ENCODE measurements at regions not wholly inside any gene's neighbourhood (a gene's known extent, or its start where the extent isn't known, plus 50 kb on each side); places are given as distances from the start of the nearest gene placed in this dataset.

- no peak for TF ChIP-seq ATF2 (IDR thresholded peaks at IDR 0.05; ENCODE audit: low read length)
- TF ChIP-seq SP4 (IDR thresholded peaks at IDR 0.05; ENCODE audit: low read length) = no peak
- TF ChIP-seq POLR2A (IDR thresholded peaks at IDR 0.05; ENCODE audit: control extremely low read depth in 1 of 2, low read depth in 2 of 2, low read length in 2 of 2) = no peak
- TF ChIP-seq CHD7 (IDR thresholded peaks at IDR 0.05; ENCODE audit: insufficient replicate concordance, low read length) = no peak
- no peak for TF ChIP-seq NANOG (IDR thresholded peaks at IDR 0.05; ENCODE audit: insufficient read depth, low read depth, low read length, poor library complexity, severe bottlenecking)
Measured at GRCh38 chr1:218664385-218665170, 319.4 kb downstream of the TGFB2 start (continued).
